Hippocampal formation (tissue), 2 donors: ENCODE measurements at regions not wholly inside any gene's neighbourhood (a gene's known extent, or its start where the extent isn't known, plus 50 kb on each side); places are given as distances from the start of the nearest gene placed in this dataset.

Experiments used
- DNase-seq, 2 donors: peaks; one replicate each; lab custom pipeline; 2025; lab: John Stamatoyannopoulos, UW

DNA sequence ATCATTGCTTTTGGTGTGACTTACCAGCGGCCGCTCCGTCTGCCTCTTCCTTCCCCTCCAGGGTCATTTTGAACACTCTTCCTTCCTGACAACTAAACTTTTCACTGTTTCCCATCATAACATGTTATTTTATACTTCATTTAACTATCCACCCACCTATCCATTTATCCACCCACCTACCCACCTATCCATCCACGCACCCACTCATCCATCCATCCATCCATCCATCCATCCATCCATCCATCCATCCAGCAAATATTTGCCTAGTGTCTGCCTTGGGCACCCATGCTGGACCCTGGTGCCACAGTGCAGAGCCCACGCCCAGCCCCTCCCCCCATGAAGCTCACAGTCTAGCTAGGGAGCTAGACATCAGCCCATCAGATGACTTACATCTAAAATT lies 254.9 kb downstream of the TLE3 start:
- DNase-seq: no peak

- DNase-seq: no peak
Observed at GRCh38 chr15:69843276-69843899, 254.3 kb downstream of the TLE3 start.

GRCh38 chr15:69843900-69844304 lies 253.8 kb downstream of the TLE3 start:
- DNase-seq: no peak

DNA sequence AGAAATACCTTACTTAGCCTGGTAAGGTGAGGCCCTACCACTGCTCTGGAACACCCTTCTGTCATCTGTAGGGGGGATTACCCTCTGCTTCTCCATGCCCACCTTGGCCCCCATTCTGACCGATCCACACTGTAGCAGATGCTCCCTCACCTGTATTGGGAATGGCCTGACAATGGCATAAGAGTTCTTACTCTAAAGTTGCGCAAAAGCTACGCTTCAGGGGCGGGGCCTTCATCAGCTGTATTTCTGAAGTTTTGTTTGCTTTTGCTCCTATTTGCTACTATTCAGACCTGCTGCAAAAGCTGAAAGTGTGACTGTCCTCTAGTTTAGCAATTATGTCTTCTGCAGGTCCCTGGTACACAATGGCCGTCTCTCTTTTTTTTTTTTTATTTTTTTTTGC lies 252.6 kb downstream of the TLE3 start:
- no peak for DNase-seq

DNA sequence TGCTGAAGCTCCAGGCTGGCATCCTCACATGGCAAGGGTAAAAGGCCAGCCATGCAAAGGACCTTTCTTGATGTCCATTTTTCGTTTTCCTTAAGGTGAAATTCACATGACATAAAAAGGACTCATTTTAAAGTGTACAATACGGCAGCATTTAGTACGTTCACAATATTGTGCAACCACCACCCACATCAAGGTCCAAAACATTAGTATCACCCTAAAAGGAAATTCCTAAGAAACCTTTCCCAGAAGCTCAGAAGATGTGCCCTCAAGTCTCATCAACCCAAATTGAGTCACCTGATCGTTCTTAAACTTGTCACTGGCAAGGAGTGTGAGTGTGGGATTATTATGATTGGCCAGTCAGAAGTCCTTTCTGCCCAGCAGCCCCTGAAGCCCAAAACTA lies 250.1 kb downstream of the TLE3 start:
- DNase-seq: no peak

- DNase-seq: peak in 1 of 2 donors; percentile 47
Observed at GRCh38 chr15:69848096-69848495, 249.6 kb downstream of the TLE3 start.

GRCh38 chr15:69848551-69849231 lies 249.0 kb downstream of the TLE3 start:
- no peak for DNase-seq

- DNase-seq: no peak
Observed at GRCh38 chr15:69849232-69849610, 248.5 kb downstream of the TLE3 start.

DNA sequence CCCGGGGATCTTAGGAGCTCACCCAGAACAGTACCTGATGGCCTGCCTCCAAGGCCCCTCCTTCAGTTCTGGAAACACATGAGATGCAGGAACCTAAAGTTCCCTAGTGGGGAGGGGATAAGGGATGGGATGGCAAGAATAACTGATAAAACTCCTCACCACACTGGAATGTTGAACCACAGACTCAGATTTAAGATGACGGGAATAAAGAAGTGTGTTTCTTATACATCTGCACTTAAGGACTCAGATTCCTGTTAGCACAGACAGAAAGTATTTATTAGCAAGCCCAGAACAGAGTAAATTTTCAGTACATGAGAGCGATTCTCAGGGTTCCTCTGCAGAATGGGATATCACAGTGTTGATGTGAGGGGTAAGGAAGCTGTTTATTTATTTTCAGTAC lies 245.2 kb downstream of the TLE3 start:
- no peak for DNase-seq

DNA sequence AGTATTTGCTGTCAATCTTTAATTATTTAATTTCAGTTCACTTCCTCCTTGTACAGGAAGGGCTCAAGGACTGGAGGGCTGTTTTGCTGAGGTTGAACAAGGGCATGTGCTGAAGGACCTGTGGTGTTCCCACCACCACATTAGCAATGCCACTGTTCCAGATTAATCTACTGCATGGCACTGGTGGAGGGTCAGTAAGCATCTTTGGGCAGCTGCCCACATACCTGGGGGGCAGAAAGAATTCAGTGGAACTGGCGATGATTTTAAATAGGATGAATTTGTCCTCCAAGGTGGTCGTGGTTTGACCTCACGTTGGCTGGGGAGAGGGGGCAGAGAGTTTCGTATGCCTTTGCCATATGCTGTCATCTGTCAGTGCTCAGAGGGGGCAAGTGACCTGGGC lies 244.8 kb downstream of the TLE3 start:
- DNase-seq: no peak

- DNase-seq: peak; percentile 8 to 9
Observed at GRCh38 chr15:69853544-69853951, 244.2 kb downstream of the TLE3 start.

- no peak for DNase-seq
Observed at GRCh38 chr15:69854001-69854400, 243.7 kb downstream of the TLE3 start.

DNA sequence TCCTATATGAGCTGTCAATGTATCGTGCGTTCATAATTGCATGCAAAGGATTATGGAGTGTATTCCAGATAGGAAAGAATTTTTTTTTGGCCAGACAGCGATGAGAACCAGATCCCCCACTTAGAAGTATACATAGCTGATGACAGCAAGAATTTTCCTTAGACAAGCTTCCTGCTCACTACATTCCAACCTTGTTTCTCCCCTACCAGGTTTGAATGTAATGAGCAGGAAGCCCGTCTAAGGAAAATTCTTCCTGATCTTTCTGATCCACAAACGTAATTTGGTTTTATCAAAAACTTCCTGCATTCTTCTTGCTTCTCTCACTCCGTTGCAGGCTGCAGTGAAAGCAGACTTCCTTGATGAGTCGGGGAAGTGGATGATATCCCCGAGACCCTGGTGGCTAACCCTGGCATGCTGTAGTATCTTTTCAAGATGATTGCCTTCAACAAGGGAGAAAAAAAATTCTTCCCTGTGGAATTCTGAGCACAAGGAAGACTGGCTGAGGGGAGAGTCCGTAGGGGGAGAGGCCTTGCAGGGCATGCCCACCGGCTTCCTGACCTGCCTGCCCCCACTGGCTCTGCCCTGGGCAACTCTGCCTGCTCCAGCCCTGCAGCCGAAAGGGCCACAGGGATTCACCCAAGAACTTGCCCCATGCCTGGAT lies 243.1 kb downstream of the TLE3 start:
- no peak for DNase-seq

DNA sequence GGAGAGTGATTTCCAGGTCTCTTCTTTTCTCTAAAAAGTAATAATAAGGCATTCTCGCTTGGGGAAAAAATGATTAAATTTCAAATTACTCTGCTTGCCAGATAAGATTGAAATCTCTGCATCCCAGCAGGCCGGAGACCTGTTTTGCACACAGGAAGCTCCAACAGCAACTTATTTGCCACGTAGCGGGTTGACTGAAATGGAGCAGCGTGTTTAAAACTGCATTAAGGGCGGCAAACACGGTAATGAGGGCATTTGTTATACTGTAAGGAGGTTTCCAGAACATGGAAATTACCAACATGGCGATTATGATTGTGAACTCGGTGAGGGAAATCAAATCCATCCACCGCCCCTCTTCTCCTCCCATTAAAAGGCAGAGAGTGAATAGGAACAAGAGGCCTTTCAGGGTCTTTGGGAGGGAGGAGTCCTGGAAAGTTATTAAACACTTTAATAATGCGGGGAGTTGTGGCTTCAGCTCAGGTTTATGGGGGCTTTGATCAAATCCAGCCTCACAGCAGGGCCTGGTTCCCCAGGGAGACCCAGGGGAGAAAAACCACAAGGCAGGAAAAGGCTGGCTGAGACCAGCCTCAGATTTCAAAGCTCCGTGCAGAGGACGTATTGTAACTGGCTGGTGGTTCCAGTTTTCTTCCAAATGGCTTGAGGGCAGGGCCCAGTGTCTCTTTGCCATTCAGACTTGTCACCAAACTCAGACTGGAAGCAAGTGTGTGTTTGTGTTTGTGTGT lies 242.3 kb downstream of the TLE3 start:
- no peak for DNase-seq

DNA sequence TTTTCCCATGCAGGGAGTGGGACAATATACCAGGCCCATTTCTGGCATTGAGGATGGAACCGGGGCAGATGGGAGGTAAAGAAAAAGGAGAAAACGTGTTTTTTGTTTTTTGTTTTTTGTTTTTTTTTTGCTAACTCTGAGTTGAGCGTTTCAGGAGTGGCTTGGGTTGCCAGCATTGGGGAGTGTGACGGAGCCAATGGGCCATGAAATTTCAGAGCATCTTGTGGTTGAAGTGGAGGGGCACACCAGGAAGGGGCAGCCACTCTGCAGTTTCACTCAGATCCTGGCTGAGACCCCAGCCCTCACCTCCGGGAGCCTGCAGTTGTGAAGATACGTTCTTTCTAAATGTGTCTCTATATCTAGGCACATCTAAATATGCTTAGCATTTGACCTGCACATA lies 240.5 kb downstream of the TLE3 start:
- no peak for DNase-seq

DNA sequence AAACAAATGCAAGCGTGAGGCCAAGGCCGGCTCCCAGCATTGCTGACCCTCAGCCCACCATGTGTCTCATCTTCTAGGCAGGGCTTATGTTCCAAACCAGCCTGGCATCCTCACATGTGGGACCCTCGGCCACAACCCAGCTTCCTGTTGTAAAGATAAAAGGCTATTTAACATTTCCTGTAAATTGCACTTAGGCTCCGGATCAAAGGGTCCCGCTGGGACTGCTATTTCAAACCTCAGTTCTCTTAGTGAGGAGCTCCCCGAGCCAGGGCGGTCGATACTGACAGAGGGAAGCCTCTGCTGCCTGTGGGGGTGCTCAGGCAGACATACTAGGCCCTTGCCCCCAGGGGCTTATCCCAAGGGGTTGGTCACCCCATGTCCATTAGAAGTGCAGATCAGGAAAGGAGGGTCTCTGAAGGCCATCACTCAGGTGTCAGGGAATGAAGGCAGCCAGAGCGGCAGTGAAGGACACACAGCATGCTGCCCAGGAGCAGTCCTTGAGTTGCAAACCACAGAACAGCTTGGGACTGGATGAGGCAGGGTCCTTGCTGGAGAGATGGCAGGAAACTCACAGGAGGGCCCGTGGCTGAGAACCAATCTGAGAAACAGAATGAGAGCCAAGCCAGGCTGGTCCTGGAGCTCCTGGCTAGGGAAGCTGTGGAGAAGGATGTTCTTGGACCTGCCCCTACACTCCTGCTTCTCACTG lies 239.9 kb downstream of the TLE3 start:
- DNase-seq: no peak

DNA sequence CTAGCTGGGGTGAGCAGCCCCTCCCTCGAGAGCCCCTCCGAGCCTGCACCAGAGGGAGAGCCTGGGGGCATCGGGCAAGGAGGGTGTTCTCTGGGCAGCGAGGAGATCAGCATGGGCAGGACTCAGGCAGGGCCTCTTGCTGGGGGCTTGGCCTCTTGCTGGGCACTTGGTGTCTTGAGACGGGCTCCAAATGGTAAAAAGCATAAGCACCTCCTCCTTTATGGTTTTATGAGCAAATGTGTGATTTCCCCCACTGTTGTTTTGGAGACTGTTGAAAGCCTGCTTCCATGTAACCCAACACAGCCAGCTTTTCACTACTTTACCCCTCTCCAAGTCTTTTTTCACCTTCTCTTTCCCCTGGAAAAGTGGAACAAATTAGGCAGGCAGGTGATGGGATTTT lies 239.3 kb downstream of the TLE3 start:
- DNase-seq: no peak

DNA sequence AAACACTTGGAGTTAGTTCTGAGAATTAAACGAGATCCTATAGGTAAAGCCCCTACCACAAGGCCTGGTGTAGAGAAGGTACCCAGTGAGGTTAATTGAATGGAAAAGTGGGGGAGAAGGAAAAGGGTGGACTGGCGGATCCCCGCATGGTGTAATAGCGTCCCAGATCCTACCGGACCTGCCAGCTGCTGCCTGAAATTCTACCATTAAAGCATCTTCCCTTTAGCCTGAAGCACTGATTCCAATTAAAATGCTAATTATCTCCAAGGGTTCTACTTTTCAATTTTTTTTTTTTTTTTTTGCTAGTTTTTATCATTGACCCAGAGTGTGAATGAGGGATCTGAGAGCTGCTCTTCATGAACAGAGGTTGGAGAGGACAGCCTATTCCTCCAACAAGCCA lies 237.9 kb downstream of the TLE3 start:
- no peak for DNase-seq

DNA sequence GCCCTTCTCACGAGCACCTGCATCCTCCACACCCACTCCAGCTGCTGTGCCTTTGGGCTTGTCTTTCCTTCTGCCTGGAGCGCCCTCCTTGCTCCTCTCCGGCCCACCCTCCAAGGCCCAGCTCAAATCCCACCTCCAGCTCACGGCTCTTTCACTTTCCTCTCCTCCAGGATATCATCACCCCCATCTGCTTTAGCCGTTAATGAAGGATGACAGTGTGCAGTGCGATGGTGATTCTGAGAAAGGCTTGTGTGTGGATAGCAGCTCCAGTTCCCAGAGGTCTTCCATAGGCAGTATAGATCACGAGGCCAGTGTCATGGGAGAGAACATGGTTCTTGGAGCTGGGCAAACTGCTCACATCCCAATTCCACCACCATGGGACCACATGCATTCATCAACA lies 237.4 kb downstream of the TLE3 start:
- DNase-seq: no peak

GRCh38 chr15:69860921-69861320 lies 236.8 kb downstream of the TLE3 start:
- no peak for DNase-seq

DNA sequence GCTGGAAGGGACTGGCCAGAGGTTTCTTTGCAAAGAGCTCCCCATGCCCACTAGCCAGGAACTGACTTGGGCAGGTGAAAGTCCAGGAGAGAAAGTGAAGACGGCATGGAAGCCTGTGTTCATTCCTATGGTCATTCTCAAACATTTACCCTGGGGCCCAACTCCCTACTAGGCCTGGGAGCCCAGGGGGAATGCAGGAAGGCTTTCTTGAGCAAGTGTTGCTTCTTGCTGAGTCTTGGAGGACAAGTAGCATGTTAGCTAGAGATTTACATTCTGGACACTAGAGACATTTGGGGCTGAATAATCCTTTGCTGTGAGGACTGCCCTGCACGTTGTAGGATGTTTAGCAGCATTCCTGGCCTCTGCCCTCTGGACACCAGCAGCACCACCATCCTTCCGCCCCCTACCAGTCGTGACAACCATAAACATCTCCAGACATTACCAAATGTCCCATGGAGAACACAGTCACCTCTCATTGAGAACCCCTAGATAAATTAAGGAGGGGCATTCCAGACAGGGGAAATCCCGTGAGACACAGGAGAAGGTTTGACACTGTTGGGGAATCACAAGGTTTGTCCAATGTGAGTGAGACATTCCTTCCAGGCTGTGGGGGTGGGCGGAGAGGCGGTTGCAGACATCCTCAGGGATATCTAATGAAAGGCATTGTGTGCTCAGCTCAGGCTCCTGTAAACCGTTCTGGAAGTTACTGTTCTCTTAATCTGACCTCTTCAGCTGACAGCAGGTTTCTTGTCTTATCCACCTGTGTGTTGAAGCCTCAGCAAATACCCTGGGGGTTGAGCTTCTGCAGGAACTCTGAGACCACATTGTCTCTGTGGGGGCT lies 236.2 kb downstream of the TLE3 start:
- DNase-seq: no peak
